ENCODE measurements at regions not wholly inside any gene's neighbourhood (a gene's known extent, or its start where the extent isn't known, plus 50 kb on each side); places are given as distances from the start of the nearest gene placed in this dataset.

GRCh38 chr4:52366191-52366590, 292.9 kb downstream of the USP46 start:
- TF ChIP-seq CTCF (IDR thresholded peaks at IDR 0.05) (no peak), POLR2A (IDR thresholded peaks at IDR 0.05) (no peak)
